ENCODE measurements at regions not wholly inside any gene's neighbourhood (a gene's known extent, or its start where the extent isn't known, plus 50 kb on each side); places are given as distances from the start of the nearest gene placed in this dataset.

- DNase-seq, result no peak
Observed at GRCh38 chr21:35895598-35895997, 164.7 kb downstream of the SETD4 start.

GRCh38 chr21:35893156-35893555 lies 167.2 kb downstream of the SETD4 start:
- DNase-seq, result no peak

GRCh38 chr21:35886887-35887286 lies 173.4 kb downstream of the SETD4 start:
- DNase-seq, result no peak

- DNase-seq, result no peak
Observed at GRCh38 chr21:35885942-35886541, 174.3 kb downstream of the SETD4 start.

GRCh38 chr21:35882791-35883240 lies 177.5 kb downstream of the SETD4 start:
- peak; percentile 79 for DNase-seq

- no peak for DNase-seq
Observed at GRCh38 chr21:35873441-35873840, 186.9 kb downstream of the SETD4 start.

- DNase-seq, result no peak
Observed at GRCh38 chr21:35871906-35872305, 188.4 kb downstream of the SETD4 start.

- no peak for DNase-seq
Observed at GRCh38 chr21:35868869-35869223, 191.5 kb downstream of the SETD4 start.

GRCh38 chr21:35868005-35868868 lies 192.1 kb downstream of the SETD4 start:
- DNase-seq, result no peak

GRCh38 chr21:35864039-35864438 lies 196.3 kb downstream of the SETD4 start:
- DNase-seq, result no peak

- no peak for DNase-seq
Observed at GRCh38 chr21:35862969-35863368, 197.4 kb downstream of the SETD4 start.

GRCh38 chr21:35861661-35862060 lies 198.7 kb downstream of the SETD4 start:
- no peak for DNase-seq

GRCh38 chr21:35860189-35860869 lies 200.0 kb downstream of the SETD4 start:
- DNase-seq, result no peak

GRCh38 chr21:35859677-35860076 lies 200.6 kb downstream of the SETD4 start:
- DNase-seq, result no peak

- DNase-seq, result no peak
Observed at GRCh38 chr21:35857095-35857494, 203.2 kb downstream of the SETD4 start.

- peak; percentile 59 for DNase-seq
Observed at GRCh38 chr21:35855484-35855883, 204.8 kb downstream of the SETD4 start.

GRCh38 chr21:35854281-35854680 lies 206.0 kb downstream of the SETD4 start:
- no peak for DNase-seq

- no peak for DNase-seq
Observed at GRCh38 chr21:35853321-35854239, 206.7 kb downstream of the SETD4 start.

GRCh38 chr21:35852820-35853219 lies 207.5 kb downstream of the SETD4 start:
- DNase-seq, result no peak

- DNase-seq, result peak; percentile 60
Observed at GRCh38 chr21:35850542-35851103, 209.7 kb downstream of the SETD4 start.

- DNase-seq, result peak; percentile 84
Observed at GRCh38 chr21:35850029-35850428, 210.3 kb downstream of the SETD4 start.

GRCh38 chr21:35849144-35849543 lies 211.2 kb downstream of the SETD4 start:
- peak; percentile 42 for DNase-seq

All from fibroblast of skin of scalp (primary cell).